Transverse colon (tissue), 4 donors: ENCODE measurements at regions not wholly inside any gene's neighbourhood (a gene's known extent, or its start where the extent isn't known, plus 50 kb on each side); places are given as distances from the start of the nearest gene placed in this dataset.

Experiments used
- CTCF ChIP-seq, 5 experiments: fragments of 200-600 bp in 3 of 5; fragments of 450-650 bp in 2 of 5; sonication (generic) in 3 of 5; IDR thresholded peaks; 1 replicate in 2 of 5; 2 replicates in 3 of 5; pipeline ENCODE4 v1.5.1; 2016 to 2017; ENCODE audit warnings: antibody characterized with exemption in 5 of 5, inconsistent platforms in 3 of 5, mild to moderate bottlenecking in 2 of 5, moderate library complexity in 1 of 5
- EP300 ChIP-seq: sonication (generic); formaldehyde crosslinking; IDR thresholded peaks from one replicate; pipeline ENCODE4 v1.6.1; 2017; ENCODE audit warnings: antibody characterized with exemption, low read depth
- POLR2A ChIP-seq: fragments of 450-650 bp; IDR thresholded peaks from one replicate; pipeline ENCODE4 v1.6.1; 2016; ENCODE audit warnings: antibody characterized with exemption, mild to moderate bottlenecking, moderate library complexity
- POLR2AphosphoS5 ChIP-seq, 3 donors: sonication (generic); formaldehyde crosslinking; IDR thresholded peaks; one replicate each; pipeline ENCODE4 v1.6.1; 2016; ENCODE audit warnings: antibody characterized with exemption in 3 of 3

GRCh38 chr16:65223335-65223734 is 101.5 kb upstream of the CDH11 start:
- TF ChIP-seq CTCF (IDR thresholded peaks at IDR 0.05), result no peak
- no peak for TF ChIP-seq POLR2A
- TF ChIP-seq EP300, result no peak
- no peak for TF ChIP-seq POLR2AphosphoS5 (IDR thresholded peaks at IDR 0.05)
